AG09319 (cell line): ENCODE measurements at regions not wholly inside any gene's neighbourhood (a gene's known extent, or its start where the extent isn't known, plus 50 kb on each side); places are given as distances from the start of the nearest gene placed in this dataset.

Experiments
- DNase-seq: peaks from one replicate; pipeline ENCODE4 v3.0.0-alpha.2; 2010; ENCODE audit warnings: low read depth; ENCODE audit errors: extremely low read depth
- CTCF ChIP-seq: IDR thresholded peaks from 2 replicates; pipeline ENCODE4 v1.5.1; 2011; ENCODE audit warnings: low read depth, mild to moderate bottlenecking, inconsistent platforms, low read length, moderate library complexity

DNA sequence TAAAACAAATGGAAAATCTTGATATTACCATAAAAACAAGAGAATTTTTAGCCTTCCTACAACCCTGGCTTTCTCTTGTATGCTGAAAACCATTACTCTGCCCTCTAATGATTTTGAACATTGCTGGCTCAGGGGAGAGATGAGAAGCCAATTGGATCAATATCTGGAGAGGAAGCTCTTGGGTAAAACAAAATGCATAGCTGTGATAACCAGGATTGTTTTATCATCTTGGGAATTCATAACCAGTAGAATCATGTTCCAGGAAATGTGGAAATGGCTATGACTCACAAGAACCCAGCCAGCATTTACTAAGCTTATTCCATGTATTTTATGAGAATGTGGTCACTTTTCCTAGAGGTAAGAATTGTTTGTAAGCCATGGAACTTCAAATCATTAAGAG is 51.1 kb upstream of the CTNND2 start:
- DNase-seq, result no peak
- no peak for TF ChIP-seq CTCF
